Right renal pelvis (tissue), 4 donors: ENCODE measurements at regions not wholly inside any gene's neighbourhood (a gene's known extent, or its start where the extent isn't known, plus 50 kb on each side); places are given as distances from the start of the nearest gene placed in this dataset.
A peak's percentile ranks its signal among the peaks of the same experiment; 100 is the strongest.

Source experiments
- DNase-seq, 4 donors: peaks; one replicate each; pipeline ENCODE4 v3.0.0-alpha.2; 2013; ENCODE audit warnings: low read depth in 4 of 4, low spot score in 3 of 4, missing footprints in 1 of 4

GRCh38 chr7:84553711-84554110, 359.1 kb upstream of the SEMA3A start:
- no peak for DNase-seq

DNA sequence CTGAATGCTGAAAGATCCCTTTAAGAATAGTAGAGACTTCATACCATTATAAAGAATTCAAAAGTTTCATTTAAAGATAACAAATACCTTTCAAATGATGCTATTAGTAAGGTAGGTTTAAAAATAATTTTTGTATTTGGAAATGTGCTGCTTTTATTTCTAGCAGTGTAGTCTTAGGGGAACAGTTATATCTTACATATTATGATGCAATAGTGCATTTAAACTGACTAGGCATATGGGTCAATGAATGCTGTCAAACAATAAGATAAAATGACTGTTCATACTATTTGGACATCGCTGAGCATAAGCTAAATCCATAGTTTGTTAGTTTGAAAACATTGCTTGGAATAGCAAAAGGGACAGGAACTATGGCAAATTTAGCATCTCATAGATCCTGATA, 354.8 kb upstream of the SEMA3A start:
- DNase-seq: no peak

DNA sequence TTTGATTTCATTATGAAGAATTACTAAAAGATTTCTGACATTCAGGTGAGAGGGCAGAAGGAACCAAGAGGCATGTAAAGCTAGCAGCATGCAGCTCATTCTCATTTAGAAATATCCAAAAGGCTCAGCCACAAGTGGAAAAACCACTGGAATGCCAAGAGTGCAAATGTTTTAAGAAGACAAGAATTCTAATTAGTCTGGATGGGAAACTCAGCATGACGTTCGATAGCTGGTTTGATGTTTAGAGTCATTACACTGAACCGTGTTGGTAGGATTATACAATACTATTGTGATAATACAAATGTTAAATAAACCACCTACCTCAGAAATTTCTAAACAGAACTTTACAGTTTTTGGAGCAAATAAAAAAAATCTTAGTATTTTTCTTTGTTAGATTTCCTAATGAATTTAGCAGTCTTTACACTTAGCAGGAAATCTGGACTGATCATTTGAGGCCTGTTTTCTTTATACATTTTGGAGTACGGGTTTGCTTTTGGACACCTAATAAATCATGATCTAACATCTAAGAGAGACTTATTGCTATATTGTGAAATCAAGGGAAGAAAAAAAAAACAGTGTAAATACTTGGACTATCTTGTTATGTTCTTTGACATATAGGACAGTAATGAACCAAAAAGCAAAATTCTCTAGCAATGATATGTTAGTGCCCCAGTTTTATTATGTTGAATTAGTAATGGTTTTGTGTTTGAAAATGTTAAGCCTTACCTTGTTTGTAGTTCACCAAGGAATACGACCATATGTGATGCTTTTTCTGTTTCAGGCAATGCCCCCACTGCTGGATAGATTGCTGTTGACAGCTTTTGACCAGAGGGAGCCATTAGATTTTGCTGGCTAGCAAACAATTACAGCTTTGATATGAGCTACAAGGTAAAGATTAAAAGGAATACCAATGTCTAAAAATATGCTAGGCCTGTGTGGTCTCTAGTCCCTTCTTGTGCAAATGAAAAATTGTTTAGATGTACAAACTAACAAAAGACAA, 354.1 kb upstream of the SEMA3A start:
- DNase-seq: no peak

- no peak for DNase-seq
Observed at GRCh38 chr7:84547331-84547730, 352.7 kb upstream of the SEMA3A start.

DNA sequence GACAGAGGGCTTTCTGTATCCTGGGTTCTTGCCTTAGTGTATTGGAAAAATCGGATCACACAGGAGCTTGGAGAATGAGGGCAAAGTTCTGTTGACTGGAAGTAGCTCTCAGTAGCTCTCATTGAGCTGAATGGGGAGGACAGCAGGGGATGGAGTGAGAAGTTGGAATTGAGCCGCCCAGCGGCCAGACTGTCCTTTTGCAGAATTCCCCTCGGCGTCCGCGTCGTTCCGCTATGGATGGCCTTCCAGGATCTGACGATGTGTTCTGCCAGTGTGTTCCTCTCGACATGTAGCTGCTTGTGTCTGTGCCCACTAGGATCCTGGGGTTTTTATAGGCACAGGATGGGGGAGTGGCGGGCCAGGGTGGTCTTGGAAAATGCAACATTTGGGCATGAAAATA, 351.8 kb upstream of the SEMA3A start:
- DNase-seq: no peak

DNA sequence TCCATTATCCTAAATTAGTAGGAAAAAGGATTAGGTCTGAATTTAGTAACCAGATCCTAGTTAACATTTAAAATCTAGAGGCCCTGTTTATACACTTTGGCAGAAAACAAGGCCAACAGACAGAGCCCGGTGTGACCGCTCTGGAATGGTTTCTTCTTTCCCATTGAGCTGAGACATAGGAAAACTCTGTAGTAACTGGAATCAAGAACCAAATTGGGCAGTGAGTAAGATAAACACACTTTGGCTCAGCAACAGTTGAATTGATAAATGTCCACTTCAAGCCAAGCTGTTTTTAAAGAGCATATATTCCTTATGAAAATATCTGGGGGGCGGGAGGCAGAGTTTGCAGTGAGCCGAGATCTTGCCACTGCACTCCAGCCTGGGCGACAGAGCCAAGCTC, 343.7 kb upstream of the SEMA3A start:
- no peak for DNase-seq

DNA sequence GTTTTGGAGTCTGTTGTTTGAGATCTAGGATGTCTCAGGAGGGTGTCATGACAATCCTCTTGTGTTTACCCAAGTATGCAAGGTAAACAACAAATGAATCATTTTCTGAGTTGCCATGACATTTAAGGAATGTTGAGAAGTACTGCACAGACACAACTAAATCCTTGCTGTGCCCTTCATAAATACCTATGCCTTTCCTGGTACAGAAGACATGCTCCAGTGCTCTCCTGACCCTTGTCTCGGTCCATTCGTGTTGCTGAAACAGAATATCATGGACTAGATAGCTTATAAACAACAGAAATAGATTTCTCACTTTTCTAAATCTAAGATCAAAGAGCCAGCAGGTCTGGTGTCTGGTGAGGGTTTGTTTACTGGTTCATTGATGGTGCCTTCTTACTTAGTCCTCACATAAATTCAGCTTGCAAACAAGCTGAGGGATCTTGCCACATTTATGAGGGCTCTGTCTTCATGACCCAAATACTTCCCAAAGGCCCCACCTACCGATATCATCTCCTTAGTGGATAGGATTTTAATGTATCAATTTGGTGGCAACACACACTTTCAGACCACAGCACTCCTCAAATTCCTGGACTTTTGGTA, 341.8 kb upstream of the SEMA3A start:
- DNase-seq: peak in 1 of 4 donors; percentile 10

DNA sequence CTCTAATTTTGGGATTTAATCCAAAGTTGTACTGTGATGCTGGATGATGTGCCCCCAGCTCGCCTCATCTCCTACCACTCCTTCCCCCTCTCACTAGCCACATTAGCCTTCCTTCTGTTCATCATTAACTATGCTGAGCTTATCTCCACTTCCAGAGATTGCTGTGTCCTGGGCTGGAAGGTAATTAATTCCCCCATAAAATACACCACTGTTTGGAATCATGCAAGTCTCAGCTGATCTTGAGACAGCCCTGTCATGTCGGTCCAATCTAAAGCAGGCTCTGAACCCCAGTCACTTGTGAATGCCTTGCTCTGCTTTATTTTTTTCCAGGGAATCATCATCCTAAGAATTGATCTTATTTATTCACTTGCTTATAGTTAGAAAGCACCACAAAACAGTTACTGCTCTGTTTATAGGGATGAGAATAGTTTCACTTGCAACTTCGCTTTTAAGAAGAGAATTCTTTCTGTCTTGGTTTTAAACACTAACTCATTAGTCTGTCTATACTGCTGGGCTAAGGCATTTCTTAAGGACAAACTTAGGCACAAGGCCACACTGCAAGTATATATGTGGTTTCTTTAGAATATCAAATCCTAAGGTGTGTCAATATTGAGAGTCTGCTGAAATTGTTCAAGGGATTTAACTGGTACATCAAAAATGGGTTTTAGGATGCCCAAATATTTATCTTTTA, 341.1 kb upstream of the SEMA3A start:
- DNase-seq: no peak

DNA sequence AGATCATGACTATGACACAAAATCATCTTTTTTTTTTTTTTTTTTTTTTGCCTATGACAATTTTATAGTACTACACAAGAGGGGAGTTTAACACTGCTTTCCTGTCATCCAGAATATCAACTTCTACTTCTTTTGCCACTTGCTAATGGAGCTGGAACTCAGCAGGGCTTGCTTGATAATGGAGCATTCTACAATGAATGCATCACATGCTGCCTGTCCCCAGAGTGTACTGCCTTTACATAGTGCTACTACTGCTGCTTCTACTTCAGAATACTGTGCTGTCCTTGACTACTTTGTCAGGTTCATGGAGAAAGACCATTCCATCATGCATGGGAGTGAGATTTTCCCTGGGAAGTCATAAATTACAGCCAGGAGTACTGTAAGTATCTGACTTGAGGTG, 338.6 kb upstream of the SEMA3A start:
- no peak for DNase-seq

GRCh38 chr7:84532196-84532595, 337.6 kb upstream of the SEMA3A start:
- no peak for DNase-seq

- no peak for DNase-seq
Observed at GRCh38 chr7:84529480-84530205, 335.1 kb upstream of the SEMA3A start.

DNA sequence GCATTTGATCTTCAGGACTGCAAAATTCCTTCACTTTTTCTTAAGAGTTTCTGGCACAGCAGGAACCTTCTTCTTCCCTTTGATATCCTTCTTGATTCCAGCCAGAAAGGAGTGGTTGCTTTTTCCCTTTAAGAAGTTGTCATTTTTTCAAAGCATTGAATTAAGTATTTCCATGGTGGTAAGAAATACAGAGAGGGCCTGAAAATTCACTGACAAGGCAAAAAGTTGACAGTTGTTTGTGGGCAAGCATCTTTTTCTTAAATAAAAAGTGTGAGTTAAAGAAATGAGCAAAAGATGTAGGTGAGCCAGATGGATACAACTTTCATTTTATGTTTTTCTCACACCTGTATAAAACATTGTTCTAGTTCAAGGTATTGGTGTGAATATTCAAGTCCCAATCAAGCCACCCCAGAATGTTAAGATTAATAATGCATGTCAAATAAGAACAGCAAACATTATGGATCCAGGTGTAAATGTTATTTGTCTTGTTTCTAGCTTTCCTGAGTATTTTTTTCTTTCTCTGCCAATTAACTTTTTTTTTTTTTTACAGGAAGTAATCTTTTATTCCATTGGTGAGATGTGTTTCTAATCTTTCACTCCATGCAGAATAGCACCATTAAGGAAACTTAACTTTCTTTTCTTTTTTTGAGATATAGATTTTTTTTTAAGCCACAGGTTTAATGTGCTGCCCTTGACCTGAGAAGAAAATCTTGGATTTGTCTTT, 334.3 kb upstream of the SEMA3A start:
- no peak for DNase-seq

- DNase-seq: no peak
Observed at GRCh38 chr7:84524714-84525694, 330.4 kb upstream of the SEMA3A start.

DNA sequence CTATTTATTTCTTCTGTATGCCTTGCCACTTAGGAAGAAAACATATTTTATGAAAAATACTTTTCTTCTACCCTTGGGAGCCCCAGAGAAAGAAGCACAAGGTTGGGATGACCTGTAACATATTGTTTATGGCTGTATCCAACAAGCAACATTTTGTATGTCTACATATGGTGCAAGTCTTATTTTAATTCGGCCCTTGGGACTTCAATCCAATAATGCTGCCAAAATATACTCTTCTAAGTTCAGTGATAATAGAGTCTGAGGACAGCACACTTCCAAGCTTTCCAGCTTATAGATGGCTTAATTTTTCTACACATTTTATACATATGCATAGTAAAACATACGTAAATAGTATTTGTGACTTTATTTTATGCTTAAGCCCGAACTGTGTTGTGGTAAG, 318.5 kb upstream of the SEMA3A start:
- peak in 3 of 4 donors; percentile 30 to 33 (median 33) for DNase-seq

GRCh38 chr7:84512055-84512454, 317.5 kb upstream of the SEMA3A start:
- no peak for DNase-seq

- DNase-seq: no peak
Observed at GRCh38 chr7:84510505-84510904, 315.9 kb upstream of the SEMA3A start.

DNA sequence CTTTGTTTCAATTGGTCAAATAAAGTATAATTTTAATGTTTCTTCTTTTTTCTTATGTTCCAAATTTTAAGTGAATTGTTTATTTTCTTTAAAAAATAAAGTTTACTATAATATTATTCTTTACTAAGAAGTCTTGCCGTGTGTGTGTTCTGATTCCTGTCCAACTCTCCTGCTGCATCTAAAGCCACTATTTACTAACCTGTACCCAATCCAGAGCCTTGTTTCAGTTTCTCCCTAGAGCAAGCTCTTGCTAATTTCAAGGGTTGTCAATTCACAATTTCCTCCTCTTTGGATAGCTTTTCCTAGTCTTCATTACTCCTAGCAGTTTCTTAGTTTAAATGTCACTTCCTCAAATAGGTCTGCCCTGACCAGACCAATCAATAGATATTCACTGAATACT, 314.9 kb upstream of the SEMA3A start:
- DNase-seq: no peak

DNA sequence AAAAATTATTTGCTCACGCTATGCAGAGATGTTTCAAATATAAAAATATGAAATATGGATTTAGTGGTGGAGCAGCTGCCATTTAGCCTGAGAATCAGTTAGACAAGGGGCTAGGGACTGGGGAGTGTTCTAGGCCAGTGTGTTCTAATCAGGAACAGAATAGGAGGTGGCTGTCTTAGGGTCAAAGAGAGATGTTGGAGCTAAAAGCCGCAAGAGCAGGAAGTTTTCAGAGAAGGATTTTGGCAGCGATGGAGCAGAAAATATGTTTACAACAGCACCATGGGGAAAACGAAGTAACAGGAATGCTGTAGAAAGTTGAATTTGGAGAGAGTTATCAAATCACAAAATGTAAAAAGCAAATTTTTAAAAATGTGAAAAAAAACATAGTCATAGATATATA, 314.0 kb upstream of the SEMA3A start:
- DNase-seq: no peak

GRCh38 chr7:84507529-84507928, 312.9 kb upstream of the SEMA3A start:
- DNase-seq: no peak
